DMS153 treated with DMSO at 0.1 percent for 48 hours (cell line): ENCODE measurements at regions not wholly inside any gene's neighbourhood (a gene's known extent, or its start where the extent isn't known, plus 50 kb on each side); places are given as distances from the start of the nearest gene placed in this dataset.
A peak's percentile ranks its signal among the peaks of the same experiment; 100 is the strongest.

ENCODE experiments used
- DNase-seq: peaks from one replicate; lab custom pipeline; 2025; ENCODE audit not compliant: unreplicated experiment; lab: John Stamatoyannopoulos, UW

DNA sequence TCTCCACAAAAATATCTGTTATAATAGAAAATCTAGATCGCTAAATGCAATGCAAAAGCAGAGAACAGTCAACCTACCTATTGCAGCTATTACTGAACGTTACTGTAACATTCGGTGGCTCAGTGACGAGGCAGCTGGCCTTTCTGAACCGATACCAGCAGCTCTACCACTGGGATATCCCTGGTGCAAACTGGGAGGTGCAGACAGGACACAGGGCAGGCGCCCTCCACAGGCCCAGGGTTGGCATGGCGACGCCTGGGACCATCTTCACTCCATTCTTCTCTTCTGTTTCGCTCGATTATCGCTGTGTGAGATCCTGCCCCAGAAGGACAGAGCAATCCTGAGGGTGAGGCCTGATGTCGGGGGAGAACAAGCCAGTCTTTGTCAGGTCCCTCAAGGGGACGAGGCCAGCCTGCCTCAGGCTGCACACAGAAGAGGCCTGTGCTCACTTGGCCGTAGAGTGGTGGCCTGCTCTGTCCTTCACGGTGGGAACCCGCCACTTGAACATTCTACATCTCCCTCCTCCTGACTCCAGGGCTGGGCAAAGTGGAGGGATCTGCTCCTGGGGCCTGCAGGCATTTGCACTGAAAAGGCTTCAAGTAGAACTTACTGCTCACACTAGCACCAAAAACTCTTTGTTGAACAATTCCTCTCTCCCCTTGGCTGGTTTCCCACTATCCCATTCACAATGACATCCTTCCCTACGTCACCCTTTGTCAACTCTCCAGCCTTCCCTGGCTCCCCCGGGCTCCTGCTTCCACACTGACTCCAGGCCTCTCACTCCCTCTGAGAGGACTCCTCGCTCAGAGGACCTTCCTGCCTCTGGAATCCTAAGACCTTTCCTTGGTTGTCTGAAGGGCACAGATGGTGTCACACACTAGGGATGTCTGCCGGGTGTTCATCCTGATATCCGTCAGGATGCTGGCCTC lies 49.7 kb downstream of the CYRIA start:
- no peak for DNase-seq

DNA sequence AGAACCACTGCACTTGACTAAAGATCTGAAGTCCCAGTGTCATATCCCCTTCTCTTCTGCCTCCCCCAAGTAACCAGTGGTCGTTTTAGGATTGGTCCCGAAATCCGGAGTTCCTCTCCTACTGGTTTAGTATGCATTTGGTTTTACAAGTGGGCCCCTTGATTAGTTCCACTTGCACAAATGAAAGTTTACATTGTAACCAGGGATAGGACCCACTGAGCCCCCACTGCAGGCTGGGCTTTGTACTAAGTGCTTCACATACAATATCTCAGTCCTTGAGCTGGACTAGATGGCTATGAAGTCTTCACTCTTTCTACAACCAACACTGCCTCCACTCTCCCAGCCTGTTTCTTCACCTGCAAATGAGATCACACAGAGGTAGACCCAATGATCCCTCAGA lies 50.4 kb downstream of the CYRIA start:
- DNase-seq, result no peak

DNA sequence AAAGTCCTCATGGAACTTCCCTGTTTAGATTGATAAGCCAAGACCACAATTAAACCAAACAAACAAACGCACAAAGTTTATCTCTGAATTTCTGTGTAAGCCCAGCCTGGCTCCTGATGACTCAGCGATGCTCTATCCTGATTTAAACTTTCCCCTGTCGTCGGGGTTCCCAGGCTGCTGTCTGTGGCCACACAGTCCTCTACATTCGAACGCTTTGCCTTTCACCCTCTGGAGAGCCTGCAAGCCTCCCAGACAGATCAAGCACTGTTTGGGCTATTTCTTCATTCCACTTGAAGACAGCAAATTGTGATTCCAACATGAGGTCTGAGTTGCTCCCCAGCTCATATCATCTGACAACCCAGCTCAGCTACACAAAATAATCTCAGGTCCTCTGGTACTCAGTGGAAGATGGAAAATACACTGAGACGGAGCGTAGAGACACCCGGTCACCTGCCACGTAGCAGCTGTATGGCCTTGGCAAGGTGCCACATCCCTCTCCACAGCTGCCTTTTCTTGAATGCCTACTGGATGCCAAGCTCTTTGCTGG lies 51.2 kb downstream of the CYRIA start:
- DNase-seq, result peak; percentile 40

DNA sequence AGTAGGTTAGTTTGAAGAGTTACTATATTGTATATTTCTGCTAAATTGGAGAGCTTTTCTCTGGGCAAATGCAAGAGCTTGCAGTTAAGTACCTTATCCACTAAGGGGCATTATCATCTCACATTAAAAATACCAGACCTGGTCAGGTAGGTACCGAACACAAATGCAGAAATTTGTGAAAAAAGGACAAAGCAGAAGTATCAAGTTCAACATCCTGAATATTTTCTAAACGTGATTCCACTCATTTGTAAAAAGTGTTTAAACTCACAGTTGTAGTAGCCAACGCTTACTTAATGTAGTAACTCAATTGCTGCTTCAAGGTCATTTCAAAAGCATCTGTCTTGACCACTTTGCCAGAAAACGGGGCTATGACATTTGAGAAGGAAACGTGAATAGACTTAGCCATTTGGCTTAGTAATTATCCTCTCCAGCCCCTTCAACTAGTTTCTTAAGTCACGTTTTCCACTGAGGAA lies 52.1 kb downstream of the CYRIA start:
- peak; percentile 62 for DNase-seq

DNA sequence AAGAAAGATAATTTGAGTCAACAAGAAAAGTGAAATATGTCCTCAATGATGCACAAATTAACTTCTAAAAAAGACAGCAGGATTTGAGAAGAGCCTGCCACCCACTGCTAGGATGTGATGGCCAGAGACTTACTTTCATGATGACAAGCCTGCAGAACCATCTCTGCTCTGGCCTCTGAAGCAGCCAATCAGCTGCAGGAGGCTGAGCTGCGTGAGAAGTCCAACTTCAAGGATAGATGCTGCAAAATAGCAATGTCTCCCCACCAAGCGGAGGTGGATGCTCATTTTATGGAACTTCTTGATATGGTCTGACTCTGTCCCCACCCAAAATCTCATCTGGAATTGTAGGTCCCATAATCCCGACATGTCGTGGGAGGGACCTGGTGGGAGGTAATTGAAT lies 53.1 kb downstream of the CYRIA start:
- DNase-seq, result no peak

DNA sequence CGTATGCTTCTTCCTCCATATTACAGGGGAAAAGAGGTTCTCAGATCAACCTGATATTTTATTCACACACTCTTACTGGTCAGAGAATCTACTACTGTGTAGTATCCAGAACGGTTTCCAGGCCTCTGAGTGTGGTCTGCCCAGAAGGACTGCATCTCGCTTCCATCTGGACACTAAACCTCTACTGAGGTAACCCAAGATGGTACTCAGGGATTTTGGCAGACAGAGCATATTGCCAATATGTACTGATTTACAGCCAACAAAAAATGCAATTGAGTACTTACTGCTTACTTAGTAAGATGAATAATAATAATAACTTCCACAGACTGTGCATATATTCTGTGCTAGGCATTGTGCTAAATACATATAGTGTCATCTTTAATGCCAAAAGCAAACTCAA lies 55.8 kb downstream of the CYRIA start:
- no peak for DNase-seq

DNA sequence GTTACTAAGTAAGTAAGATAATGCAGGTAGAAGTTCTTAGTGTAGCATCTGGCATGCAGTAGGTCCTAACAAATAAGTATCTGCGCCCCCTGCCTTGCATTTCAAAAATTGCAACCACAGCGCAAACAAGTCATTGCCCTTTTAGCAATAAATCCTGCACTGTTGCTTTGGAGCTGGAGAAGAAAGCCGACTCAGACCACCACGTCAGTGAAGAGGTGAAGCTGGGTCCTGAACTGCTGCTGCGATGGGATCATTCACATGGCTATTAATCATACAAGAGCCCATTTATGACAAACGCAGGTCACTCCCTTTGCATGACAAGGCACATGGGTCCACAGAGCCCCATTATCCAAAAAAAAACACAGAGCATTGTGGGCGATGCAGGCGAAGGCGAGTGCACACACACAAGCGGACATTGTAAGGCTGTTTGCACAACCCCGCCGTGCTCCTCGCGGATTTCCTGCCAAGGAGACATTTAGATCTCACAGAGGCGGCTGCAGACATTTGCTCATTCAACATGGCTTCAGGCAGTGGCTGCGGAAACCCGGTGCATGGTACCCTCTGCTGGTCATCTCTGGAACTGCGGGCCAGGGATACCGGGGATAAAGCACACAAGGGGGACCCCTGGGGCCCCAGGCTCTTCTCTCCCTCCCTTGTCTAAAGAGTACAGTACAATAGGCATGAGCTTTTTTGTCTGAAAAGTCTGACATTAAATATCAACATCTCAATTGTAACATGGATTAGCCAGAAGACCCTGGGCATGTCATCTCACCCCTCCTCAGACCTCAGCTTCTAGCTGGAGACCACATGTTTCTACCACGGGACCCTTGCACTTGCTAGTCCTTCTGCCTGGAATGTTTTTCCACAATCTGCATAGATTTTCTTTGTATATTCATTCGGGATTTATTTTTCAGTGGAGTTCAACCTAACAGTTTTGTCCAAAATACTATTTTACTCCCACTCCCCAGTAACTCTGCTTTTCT lies 56.7 kb downstream of the CYRIA start:
- DNase-seq, result peak; percentile 68

DNA sequence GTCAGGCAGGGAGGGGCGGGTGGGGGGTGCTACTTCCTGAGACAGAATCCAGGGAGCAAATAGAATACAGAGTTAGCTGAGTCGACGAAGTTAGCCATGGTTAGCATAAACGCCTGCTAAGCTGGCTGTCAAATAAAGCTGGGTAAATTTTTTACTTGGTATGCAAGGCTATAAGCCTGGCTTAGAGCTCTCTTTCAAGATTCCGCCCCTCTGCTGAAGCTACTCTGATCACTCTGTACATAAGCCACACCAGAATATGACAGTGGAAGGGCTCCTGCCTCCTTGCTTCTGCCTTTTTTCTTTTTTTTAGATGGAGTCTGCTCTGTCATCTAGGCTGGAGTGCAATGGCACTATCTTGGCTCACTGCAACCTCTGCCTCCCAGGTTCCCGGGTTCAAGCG lies 58.3 kb downstream of the CYRIA start:
- DNase-seq, result no peak

DNA sequence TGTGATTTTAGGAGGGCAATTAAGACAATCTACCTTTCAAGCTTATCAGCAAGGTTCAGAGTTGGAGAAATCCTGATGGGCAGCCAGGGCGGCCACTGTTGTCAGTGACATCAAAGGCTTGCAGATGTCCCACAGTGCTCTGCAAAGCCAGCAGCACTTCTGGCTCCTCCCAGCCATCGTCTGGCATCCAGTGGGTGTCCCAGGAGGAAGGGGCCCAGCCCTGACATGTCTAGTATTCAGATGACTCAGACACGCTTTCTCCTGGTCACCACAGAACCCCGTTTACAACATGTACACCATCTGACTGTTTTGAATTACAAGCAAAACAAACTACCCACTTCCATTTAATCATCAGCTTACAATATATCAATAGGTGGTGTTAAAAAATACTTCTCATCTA lies 61.4 kb downstream of the CYRIA start:
- DNase-seq, result no peak

DNA sequence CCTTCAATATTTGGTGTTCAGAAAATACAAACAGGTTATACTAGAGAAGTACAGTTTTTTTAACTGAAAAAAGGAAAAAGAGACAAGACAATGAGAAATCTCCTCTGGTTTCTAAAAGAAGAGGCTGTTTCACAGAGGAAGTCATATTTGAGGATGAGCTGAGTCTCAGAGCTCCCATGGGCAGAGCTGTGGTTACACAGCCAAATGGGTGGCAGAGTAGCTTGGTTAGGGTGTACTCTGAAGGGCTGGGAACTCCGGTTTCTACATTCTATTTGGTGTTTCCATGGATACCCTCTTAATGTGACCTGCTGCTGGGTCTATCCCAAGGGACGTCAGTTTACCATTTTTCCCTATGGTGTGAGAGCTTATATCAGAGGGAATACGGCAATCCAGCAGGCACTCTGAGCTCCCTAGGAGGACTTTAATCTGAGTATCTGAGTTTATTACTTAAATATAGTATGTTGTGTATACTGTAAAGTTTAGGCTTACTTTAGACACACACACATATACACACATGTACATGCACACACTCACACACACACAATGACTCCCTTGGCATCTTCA lies 74.2 kb downstream of the CYRIA start:
- no peak for DNase-seq

DNA sequence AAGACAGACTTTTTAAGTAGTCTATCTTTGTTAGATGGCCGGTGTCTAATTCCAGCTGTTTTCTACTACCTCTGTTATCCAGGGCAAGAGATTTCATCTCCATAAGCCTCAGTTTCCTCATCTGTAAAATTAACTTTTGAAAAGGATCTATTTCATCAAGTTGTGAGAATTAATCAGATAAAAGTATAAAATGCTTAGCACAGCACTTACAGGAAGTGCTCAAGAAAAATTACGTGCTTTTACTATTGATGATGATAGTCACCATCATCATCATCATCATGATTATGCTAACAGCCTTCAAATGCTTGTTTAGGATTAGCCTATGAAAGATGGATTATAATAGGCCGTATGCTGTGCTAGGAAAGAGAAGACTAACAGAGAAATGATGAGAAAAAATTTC lies 76.2 kb downstream of the CYRIA start:
- DNase-seq, result no peak

DNA sequence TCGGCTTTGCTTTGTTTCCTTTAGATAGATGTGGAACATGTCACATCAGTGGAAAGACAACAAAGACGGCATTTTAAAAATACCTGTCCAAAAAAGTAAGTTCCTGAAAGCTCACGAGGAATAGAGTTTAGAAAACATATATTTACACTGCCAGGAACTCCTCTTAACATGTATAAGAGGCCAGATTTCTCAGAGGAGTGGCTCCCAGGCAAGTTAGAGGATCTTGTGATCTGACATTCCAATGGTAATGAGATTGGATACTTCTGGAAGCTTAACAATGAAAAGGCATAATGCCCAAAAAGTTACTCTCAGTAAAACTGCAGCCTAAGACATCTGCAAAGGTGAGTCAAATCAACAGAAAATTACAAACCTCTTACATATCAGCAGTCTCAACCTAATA lies 77.1 kb downstream of the CYRIA start:
- no peak for DNase-seq

DNA sequence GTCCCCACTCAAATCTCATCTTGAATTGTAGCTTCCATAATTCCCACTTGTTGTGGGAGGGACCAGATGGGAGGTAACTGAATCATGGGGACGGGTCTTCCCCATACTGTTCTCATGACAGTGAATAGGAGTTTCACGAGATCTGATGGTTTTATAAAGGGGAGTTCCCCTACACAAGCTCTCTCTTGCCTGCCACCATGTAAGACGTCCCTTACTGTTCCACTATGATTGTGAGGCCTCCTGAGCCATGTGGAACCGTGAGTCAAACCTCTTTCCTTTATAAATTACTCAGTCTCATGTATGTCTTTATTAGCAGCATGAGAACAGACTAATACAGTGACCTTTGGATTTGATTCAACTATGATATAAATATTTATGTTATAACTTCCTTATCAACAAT lies 78.0 kb downstream of the CYRIA start:
- no peak for DNase-seq

DNA sequence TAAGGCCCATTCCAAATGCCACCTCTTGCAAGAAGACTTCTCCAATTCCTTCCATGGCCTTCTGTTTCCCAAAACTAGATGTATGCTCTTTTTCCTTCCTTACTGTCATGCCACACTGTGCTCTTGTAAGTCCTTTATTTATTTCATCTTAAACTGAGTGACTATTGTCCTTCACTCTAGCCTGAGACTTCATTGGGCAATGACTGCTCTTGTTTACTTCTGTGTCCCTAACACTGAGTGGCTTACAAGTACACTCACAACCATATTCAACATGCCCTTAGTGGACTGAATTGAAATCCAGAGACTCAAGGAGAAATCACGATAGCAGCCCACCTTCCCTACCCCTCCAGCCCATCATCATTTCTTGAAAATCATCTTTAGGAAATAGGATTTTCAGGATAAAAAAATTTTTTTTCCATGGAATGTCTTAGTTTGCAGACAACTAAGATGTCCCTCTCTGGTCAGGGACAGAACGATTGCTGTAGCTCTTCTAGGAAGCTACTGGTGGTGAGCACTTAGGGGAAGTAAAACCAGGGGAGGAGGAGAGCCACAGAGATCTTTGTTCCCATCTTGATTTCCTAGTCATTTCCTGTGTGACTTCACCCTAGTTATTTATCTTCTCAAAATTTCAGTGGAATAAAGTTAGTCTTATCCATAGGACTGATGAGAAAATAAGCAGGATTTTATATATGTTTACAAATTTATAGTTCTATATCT lies 80.7 kb downstream of the CYRIA start:
- no peak for DNase-seq

DNA sequence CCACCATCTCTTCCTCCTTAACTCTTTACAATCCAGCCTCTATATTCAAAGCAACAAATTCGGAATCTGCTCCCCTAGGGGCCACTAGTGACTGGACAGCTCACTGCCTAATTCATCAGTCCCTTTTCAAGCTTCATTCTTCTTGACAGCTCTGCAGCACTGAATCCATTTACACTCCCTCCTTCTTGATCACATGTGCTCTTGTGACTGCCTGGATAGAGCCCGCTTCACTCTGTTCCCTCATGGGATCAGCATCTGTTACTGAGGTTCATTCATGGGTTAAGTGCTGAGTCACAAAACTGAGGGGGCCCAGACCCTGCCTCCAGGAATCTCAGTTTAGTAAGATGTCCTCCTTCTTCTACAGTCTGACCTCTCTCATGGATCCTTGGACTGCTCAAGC lies 81.5 kb downstream of the CYRIA start:
- no peak for DNase-seq

DNA sequence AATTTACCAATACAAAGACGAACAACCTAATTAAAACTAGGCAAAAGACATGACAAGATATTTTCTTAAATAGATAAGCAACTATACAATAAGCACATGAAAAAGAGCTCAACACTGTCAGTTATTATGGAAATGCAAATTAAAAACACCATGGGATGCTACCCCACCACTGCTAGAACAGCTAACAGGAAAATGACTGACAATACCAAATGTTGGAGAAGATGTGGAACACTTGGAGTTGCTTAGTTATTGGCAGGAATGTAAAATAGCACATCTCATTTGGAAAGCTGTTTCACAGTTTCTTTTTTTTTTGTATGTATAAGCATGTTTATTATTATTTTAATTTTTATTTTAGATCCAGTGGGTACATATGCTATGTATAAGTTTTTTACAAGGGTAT lies 84.4 kb downstream of the CYRIA start:
- no peak for DNase-seq

DNA sequence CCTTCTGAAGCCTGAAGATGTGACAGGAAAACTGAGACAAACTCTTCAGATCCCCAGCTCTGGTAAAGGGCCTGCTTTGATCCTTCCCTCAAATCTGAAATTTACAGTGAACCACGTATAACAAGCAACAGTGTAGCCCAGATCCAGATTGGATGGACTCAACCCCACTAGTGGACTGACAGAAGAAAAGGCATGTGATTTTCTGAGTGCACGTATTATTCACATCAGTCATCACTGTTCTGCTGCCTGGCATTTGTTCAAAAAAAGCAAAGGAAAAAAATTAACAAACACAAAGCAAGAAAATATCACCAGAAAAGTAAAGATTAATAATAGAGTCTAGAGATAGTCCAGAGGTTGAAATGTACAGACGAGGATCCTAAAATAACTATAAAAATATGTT lies 87.6 kb downstream of the CYRIA start:
- no peak for DNase-seq

DNA sequence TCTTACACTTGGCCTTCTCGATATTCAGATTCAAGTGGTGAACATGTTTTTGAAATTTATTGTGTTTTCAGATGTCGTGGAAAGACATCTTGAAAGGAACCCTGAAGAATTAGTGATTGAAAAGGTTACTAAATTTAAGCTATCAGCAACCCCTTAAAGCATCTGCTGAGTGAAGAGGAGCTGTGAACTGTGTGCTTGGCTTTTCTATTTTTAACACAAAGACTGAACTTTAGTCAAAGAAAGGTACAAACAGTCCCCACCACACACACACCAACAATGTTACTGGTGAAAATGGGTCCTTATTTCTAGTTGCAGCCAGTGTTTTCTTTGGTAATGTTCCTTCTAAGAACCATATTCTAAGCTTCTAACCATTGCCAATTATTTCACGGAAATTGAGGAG lies 95.1 kb downstream of the CYRIA start:
- DNase-seq, result no peak

DNA sequence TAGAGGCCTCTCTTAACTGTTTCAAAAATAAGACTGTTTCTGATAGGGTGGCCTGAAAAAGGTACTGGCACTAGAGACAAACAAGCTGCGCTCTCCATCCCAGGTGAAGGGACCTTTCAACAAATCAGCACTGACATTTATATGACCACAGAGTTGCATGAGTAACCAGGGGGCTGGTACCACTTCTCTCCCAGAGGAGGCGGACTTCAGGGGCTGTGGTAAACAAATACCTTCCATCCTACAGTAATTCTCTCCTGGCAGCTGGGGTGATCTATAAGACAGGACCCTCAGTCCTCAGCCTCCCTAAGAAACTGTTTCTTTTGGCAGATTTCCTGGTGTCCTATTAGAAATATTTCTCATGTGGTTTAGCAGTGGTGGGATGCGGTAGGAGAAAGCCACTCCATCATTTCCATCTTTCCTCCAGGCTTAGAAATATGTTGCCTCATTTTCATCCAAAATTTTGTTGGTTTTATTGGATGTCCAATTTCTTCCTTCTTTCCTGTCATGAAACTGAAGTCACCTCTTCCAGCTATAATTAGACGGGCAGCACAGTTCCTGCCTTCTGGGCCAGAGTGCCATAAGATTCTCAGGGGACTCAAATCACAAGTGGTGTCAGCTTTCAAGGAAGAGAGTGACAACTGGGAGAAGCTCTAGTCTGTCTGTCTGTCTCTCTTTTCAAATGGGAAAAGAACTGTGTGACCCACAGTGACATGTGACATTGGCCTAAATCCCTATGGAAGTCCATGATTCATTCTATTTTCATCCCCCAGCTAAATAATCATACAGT lies 96.4 kb downstream of the CYRIA start:
- no peak for DNase-seq

DNA sequence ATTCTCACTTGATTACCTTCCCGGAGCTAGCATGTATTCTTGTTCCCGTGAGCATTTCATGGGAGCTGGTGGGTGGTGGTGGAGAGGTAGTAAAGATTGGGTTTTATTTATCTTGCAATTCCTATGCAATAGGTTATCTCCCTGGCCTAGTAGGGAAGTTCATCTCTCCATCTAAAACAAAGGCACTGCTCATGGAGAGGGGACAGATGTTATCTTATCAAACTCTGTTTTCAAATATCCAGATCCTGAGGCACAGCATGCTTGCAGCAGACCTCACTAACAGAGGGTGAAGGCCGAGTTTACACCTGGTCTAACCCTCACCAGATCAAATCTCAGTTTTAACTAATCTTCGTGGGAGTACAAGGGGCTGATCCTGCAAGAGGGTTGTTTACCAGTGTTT lies 98.9 kb downstream of the CYRIA start:
- no peak for DNase-seq
